GM21528 (cell line): ENCODE measurements at regions not wholly inside any gene's neighbourhood (a gene's known extent, or its start where the extent isn't known, plus 50 kb on each side); places are given as distances from the start of the nearest gene placed in this dataset.
"Not testable (repeated sequence)": the region's sequence is repeated elsewhere in the genome, so short reads cannot be mapped to it uniquely, and the experiment has no call there.

Source experiments
- ATAC-seq: cut with Tn5 transposase; IDR thresholded peaks from one replicate; pipeline ENCODE4 v1.9.1; 2021; ENCODE audit warnings: mild to moderate bottlenecking, moderate library complexity; ENCODE audit not compliant: unreplicated experiment, low FRiP score

- ATAC-seq: no peak
These were observed 204.4 kb downstream of the SPP2 start for GRCh38 chr2:234254783-234255521.

DNA sequence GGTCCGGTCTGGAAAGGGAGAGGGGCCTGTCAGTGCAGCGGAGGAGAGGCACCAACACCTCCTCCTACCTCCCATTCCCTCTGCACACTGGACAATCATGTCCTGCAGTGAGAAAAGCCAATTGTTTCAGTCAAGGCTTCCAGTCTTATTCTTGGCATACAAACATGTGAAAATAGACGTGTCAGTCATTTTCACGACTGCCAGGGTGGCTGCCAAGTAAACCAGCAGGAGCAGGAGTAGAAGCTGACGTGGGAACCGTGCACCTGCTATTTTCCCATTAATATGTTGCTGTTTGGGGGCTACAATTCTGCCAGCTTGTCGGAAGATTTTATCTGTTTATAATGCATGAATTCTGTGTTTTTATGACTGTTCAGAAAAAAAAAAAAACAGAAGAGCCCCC is 202.3 kb downstream of the SPP2 start:
- no peak for ATAC-seq

GRCh38 chr2:234251326-234252271 is 201.1 kb downstream of the SPP2 start:
- no peak for ATAC-seq

- no peak for ATAC-seq
These were observed 200.4 kb downstream of the SPP2 start for GRCh38 chr2:234250926-234251325.

DNA sequence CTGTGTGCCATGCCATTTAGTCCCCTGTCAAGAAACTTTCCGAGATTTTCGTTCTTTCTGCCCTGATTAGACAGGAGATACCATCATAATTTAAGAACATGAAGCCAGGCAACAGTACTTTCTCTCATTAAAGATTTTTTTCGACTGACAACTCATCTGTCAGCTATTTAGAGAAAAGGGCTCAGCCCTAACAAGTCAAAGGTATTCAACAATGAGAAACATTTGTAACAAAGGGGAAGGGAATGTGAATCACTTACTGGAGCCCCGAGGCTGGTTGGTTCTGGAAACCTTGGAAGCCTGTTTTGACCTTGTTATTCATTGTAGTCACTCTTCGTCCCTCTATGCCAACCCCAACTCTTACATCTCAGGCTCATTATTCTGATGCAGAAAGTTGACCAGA is 199.4 kb downstream of the SPP2 start:
- ATAC-seq: no peak

DNA sequence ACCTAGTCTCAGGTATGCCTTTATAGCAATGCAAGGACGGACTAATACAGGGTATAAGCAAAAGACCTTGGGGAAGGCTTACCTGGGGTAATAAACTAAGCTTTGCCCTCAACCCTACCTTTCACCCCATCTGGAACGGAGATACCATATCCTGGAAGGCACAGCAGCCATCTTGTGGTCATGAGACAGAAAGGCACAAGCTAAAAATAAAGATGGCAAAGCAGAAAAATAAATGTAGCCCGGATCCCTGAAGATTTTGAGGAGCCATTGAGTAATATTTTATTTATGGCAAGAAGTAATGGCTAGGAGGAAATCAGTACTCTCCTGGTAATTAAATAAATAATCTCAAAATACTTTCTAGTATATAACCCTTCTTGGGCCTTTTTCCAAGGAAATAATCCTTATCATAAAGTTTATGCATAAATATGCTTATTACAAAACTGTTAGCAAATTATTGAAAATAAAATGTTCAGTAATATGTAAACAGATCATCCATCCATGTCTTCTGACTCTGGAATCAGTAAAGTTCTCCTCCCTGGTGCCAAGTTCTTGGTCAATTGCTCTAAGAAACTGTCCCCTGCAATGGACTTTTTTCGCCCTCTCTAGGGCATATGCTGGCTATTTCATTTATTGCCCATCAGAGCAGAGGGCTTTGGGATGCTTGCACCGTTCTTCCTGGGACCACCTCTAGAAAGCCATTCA is 198.7 kb downstream of the SPP2 start:
- no peak for ATAC-seq

DNA sequence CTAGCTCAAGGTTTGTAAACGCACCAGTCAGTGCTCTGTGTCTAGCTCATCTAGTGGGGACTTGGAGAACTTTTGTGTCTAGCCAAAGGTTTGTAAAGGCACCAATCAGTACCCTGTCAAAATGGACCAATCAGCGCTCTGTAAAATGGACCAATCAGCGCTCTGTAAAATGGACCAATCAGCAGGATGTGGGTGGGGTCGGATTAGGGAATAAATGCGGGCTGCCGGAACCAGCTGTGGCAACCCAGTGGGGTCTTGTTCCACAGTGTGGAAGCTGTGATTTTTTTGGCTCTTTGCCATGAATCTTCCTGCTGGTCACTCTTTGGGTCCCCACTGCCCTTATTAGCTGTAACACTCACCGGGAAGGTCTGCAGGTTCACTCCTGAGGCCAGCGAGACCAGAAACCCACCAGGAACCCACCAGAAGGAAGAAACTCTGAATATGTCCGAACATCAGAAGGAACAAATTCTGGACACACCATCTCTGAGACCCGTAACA is 197.8 kb downstream of the SPP2 start:
- not testable (repeated sequence) for ATAC-seq

GRCh38 chr2:234247453-234248180 is 197.1 kb downstream of the SPP2 start:
- no peak for ATAC-seq

DNA sequence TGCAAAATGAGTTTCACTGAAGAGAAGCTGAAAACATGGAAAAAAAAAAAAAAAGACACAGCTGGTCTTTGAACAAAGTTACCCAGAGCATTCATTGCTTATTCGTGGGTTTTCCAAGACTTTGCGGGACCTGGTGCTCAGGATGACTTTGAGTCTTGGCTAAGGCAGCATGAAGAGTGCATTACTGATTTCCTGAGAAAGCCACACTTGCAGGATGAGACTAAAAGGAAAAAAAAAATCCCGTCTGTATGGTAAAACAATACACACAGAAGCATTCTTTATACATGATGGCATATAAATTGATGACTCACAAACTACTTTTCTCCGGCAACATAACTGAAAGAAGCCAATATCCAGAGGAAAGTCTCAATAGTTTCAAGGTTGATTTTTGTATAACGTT is 195.4 kb downstream of the SPP2 start:
- ATAC-seq: no peak

DNA sequence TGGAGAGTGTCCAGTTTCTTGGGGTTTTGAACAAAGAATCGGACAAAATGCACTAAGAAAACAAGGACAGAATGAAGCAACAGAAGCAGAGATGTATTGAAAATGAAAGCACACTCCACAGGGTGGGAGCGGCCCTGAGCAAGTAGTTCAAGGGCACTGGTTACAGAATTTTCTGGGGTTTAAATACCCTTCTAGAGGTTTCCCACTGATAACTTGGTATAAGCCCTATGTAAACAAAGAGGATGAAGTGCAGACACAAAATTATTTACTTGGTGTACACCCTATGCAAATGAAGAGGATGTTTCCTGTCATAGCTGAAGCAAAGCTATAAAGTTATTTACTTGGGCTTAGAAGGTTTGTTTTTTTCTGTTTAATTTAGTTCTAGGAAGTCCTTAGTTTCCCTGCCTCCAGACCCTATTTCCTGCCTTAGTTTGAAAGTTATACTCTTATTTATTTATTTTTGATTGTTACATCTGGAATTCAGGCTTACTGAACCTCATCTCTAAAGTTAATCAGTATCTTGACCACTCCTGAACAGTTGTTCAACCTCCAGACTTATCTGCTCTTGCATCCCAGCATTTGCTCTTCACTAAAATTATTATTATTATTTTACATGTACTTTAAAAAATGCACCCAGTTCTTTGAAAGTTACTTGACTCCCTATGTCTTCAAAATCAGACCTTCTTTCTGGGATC is 193.5 kb downstream of the SPP2 start:
- ATAC-seq: no peak

DNA sequence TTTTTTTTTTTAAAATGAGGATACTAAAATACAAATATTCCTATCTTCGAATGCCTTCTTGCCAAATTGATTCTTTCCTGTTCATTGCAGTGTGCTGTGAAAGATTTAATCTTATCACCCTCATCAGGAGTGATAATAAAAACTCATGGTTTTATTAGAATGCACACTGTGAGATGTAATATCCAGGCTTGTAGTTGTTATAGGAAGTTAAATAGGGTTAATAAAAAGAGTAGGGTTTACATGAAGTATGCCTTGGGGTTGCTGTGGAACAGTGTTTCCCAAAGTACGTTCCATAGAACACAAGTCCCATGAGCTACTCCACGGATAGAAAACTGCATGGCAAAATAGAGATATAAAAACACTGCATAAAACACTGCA is 191.9 kb downstream of the SPP2 start:
- no peak for ATAC-seq

GRCh38 chr2:234241656-234242458 is 191.4 kb downstream of the SPP2 start:
- no peak for ATAC-seq

- no peak for ATAC-seq
These were observed 190.4 kb downstream of the SPP2 start for GRCh38 chr2:234240917-234241316.

DNA sequence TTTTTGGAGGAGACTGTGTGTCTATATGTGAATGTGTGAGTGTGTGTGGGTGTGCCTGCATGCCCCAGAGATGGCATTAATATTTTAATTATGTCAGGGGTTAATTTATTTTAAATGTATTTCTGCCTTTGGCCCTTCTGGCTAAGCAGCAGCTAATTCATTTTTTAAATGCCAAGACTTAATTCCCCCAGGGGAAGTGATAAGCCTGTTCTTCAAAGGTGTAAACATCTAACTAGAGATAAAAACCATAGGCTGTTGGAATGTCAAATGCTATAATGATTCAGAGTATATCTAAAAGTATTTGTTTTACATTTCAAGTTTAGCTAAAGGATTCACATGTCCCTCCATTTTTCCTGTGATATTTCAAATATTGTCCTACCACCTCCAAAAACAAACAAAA is 184.7 kb downstream of the SPP2 start:
- no peak for ATAC-seq

DNA sequence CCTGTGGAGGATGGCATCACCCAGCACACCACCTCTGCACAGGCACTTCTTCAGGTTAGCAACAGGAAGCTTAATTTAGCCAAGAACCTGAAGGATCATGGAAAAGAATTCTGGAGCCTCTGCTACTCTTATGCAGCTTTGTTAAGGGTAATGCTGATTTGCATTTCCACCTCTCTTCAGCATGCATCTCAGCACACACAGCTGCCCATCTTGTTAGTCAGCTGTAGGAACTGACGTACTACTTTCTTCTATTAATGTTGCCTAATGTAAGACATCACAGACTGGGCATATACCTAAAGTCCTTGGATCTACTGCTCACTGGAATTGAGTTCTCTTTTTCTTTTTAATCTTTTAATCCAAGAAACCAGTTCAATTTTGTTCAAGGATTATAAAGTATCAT is 181.0 kb downstream of the SPP2 start:
- ATAC-seq: no peak

DNA sequence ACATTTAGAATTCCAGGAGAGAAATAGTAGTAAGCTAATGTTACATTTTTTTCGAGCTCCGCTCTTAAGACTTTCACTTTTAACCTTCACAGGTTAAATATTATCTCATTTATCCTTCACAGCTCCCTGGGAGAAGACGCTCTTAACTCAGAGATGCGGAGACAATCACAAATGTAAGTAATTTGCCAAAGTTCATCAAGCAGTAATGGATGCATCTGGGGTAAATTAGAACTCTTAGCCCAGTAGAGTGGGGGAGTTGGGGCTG is 168.5 kb downstream of the SPP2 start:
- ATAC-seq: no peak

DNA sequence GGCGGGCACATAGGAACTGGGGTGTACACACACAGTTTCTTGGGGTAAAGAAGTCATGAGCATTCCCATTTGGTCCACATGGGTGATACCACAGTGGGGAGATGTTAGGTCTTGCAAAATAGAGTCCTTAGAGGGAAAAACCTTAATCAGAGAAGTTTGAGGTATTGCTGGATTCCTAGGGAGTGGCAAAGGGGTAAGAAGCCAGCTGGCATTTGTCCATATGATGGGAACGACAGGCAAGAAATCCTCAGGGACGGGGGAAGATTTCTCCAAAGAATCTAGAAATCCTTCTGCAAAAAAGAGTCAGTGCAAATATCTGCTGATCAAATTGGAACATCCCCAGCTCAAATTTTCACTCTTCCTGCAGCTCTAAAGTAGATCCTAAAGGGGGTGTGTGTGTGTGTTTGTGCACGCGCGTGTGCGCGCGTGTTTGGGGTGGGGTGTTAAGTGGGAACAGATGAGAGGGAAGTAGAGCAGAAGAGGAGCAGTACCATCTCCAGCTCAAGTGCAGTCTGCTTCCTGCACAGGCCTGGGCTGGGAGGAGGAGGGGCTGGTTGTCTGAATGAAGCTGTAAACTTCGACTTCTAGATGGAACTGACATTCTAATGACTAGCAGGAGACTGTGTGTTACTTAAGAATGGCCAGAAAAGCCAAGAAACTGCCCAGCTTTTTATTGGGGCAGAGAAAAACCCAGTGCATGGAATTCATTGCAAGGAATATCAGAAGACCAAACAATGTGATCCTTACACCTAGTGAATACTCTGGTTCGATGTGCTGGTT is 168.0 kb downstream of the SPP2 start:
- no peak for ATAC-seq

DNA sequence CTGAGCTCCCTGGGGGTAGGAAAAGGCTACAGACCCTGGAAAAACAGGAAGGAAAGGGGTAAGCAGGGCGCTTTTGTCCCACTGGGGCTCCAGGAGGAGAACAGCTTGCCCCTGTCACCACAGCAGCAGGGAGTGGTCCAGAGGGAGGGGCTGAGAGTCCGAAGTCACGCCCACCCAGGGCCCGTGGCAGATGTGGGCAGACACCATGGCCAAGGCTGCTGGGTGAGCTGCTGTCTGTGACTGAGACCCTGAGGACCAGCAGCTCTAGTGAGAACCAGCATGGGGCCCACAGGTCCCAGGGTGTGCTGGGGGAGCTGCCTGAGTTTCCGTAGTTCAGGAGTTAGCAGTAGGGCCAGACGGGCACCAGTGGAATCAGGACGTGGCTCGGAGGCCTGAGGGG is 162.0 kb downstream of the SPP2 start:
- no peak for ATAC-seq
